ENCODE measurements at regions not wholly inside any gene's neighbourhood (a gene's known extent, or its start where the extent isn't known, plus 50 kb on each side); places are given as distances from the start of the nearest gene placed in this dataset.
A peak's percentile ranks its signal among the peaks of the same experiment; 100 is the strongest.
"Not testable (repeated sequence)": the region's sequence is repeated elsewhere in the genome, so short reads cannot be mapped to it uniquely, and the experiment has no call there.

DNA sequence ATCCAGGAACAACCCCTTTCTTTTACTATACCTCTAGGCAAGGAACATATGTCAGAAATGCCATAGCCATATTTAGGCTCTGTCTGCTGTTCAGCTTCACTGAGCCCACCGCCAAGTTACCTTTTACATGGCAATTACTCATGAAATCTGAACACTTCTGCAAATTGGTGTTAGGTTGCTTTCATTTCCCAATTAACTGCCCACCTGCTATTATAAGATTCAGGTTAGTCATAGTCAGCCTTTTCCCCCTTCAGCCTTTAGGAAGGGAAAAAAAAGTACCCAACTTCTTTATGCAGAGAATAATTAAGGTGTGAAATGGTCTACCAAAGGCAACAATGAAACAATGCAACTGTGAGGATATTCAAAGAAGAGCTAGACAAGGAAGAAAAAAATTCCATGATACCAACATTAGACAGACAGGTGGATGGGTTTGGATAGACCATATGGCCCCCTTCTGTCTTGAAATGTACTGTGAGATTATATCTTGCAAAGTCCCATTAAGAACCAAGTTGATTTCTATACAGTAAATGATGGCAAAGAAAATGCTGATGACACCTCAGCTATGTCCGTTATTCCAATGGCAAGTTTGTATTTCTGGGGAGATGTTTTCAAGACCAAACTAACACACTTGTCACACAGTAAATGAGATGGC, 442.1 kb upstream of the NRP1 start:
- no peak for DNase-seq

DNA sequence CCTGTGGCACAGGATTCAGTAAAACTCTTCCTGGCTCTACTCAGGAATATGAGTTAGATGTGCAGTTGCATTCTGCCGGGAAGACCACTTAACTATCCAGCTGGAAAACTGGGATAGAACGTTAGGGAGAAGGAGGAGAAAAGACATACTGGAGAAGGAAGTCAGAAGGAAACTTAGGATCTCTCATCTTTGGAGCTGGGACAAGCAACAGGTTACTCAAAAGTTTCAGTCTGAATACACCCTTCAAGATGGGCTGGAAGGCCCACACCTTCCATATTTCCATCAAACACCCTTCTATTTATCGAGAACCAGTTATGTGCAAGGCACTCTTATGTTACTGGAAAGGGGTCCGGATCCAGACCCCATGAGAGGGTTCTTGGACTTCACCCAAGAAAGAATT, 440.4 kb upstream of the NRP1 start:
- no peak for DNase-seq

DNA sequence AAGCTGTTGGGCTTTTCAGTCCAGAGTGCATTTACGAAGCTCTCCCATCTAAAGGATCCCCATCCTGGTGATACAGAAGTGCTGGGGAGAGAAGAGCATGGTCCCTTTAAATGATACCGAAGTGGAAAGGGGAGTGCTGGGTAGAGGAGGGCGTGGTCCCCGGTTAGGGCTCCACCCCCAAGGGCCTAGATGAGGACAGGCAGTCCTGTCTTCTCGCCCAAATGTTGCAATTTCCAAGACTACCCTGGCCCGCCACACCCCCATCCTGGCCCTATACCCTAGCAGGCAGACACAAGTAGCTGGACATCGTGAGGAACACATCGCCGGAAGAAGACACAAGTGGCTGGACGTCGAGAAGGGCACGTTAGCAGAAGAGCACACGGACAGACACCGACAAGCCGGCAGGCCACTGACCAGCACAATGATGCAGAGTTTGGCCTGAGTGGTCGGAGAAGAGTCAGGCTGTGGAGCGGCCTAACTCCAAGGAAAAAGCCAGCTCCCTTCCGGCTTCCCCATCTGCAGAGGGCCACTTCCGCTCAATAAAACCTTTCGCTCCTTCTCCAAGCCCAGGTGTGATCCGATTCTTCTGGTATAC, 439.5 kb upstream of the NRP1 start:
- no peak for DNase-seq

DNA sequence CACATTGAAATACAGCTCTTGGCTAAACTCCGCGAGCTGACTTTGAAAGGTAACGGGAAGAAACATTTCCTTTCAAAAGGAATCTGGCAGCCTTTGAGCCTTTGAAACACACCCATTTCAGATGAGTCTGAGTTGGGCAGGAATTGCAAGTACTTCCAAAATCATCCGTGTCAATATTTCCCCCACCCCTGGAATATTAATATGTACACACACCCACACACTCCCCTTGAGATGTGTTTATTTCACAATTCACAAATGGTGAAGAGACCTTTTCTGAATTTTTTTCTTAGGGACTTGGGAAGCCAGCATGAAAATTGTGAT, 438.7 kb upstream of the NRP1 start:
- no peak for DNase-seq

DNA sequence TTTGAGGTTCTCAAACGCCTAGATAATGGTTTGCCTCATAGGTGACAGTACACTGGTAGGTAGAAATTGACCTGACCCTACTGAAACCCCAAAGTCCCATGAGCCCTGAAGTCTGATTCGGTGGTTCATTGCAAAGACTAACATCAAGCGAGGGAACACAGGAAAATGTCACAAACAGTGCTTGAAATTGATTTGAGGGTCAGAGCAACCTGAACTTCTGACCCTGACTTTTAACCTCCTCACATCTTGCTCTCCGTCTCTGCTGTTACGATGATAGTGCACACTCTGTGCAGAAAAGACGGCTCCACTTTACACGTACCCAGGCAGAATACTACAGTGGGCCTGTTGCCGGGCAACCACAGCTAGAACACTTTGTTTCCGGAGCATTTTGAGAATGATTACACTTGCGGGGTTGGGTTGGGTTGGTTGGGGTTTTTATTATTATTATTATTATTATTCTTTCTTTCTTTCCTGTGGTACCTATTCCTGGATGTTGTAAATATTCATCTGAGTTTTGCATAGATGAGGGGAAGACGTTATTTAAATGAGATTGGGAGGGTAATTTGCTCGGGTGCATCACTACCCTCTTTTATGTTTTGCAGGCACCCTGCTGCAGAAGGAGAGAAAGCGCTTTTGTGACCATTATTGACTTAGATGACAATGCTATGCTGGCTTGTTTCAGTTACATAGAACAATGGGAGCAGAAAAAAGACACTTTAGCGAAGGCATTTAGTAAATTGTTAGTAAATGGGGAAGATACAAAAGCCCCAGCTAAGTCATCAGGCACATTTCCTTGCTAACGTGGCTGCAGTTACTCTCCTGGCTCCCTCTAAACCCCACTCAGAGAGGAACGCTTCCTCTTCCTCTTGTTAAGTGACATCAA, 438.1 kb upstream of the NRP1 start:
- no peak for DNase-seq

DNA sequence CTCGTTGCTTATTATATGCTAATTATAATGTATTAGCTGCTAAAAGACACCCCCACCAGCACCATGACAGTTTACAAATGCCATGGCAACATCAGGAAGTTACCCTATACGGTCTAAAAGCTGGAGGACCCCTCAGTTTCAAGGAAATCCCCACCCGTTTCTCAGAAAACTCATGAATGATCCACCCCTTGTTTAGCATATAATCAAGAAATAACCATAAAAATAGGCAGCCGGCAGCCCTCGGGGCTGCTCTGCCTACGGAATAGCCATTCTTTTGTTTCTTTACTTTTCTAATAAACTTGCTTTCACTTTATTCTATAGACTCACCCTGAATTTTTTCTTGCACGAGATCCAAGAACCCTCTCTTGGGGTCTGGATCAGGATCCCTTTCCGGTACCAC, 437.4 kb upstream of the NRP1 start:
- not testable (repeated sequence) for DNase-seq

DNA sequence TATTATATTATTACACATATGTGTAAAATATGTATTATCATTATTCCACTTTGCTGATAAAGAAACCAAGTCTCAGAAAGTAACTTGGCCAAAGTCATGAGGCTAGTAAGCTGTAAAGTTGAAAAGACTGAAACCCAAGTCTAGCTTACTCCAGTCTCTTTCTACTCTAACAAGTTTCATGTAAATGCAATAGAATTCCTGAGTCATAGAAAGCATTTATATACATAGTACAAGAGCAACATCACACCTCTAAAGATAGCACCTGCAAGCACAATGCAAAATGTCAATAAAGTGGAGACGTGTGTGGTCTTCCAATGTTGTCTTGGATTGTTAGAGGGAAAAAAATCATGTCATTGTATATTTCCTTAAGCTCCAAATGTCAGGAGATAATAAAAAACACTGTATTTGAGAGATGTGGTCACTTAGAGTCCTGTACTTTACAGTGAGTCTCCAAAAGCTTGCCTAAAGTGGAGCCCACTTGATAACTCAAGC, 430.3 kb upstream of the NRP1 start:
- no peak for DNase-seq

DNA sequence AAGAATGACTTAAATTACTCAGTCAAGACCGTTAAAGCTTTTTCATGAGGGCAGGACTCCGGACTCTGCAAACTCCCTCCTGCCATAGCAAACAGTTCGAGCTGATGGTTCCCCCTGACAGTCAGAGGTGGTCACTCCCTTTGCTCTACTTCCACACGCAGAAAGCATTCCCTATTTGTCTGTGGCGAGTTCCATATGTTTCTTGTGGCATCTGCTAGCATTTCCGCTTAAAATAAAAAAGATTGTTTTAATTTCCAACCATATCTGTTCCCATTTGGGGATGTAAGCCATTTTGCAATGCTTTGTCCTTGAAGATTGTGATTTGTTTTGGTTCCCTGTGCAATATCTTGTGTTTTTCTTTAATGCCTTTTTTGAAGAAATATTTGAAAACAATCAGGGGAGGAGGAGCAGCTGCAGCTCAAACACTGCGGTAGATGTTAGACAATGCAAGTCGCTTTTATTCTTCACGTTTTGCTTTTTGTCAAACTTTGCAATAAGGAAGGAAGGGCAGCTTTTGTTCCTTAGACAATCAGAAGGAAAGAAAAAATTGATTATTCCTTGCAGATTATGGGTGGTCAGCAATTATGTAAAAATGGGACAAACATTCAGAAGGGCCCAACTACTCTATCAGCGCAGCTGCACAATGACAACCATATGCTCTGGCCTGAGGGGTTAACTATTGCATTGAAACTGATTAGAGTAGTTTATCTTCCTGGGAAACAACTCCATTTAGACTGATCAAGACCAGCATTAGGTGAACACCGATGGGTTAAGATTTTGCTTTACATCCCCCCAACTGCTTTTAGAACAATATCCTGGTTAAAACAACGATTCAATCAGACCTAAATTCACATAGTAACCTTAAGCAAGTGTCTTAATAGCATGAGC, 425.8 kb upstream of the NRP1 start:
- DNase-seq: no peak

DNA sequence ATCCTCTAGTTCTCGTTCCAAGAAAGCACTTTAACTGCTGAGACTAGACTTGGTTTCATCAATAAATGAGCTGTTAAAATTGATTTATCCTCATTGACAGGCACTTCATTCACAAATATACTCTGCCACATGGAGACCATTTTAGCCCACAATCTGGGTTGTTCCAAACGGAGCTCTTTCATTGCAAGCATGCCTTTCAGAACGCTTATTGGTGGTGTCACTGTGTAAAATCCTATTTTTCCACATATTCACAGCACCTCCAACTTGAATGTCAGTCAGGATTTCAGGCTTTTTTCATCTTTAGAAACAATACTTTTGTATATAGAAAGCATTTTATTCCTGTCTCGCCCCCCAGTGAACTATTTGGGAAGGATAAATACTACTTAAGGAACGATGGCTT, 424.7 kb upstream of the NRP1 start:
- no peak for DNase-seq

DNA sequence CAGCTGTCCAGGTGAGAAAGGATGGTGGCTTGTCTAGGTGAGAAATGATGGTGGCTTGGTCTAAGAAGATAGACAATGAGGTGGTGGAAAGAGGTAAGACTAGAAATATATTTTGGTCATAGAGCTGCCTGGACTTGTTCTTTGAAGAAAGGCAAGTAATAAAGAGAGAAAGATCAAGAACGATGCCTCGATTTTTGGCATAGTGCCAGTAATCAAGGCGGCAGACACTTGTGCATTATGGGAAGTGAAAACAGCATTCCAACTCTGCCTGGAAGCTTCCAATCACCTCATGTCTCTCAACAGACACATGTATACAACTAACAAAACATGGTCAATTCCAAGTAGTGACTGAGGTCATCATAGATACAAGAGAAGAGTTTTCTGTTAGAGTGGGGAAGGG, 423.8 kb upstream of the NRP1 start:
- DNase-seq: no peak

DNA sequence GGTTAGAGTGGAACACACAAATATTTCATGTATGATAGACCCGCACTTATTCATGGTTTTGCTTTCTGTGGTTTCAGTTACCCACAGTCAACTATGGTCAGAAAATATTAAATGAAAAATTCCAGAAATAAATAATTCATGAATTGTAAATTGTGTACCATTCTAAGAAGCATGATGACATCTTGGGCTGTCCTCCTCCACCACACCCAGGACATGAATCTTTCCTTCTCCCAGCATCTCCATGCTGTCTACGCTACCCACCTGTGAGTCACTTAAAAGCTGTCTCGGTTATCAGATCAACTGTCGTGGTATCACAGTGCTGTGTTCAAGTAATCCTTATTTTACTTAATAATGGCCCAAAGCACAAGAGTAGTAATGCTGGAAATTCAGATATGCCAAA, 419.6 kb upstream of the NRP1 start:
- DNase-seq: no peak

DNA sequence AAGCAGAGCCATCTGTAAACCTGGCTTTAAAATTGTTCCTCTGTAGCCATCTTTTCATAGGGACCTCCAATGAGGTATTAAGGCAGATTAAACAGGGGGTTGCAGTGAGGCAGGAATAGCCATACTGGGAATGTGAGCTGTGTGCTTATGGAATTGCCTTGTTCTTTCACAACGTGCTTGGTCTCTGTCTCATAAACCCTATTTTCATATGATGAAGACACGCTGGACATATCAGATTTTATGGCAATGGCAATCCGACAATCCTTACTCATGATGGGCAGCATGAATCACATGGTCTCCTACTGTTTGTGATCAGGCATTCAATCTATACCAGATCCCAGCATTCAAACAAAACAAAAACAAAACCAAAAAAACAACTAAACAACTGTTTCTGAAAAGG, 418.9 kb upstream of the NRP1 start:
- DNase-seq: no peak

DNA sequence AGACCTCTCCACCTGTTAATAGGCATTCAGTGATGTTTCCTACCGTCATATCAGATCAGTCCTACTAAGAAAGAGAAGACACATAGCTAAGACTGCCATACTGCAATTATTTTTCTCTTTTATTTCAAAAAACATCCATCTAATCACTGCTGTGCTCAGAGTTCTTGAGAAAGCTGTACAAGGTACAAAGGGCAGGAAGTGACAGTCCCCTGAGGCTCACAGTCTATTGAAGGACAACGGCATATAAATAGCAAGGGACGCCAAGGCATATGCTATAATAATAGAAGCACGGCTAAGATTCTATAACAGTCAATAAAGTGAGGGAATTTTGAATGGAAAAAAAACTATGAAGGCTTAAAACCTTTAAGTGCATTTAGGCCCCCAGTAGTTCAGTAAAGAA, 415.3 kb upstream of the NRP1 start:
- DNase-seq: no peak

DNA sequence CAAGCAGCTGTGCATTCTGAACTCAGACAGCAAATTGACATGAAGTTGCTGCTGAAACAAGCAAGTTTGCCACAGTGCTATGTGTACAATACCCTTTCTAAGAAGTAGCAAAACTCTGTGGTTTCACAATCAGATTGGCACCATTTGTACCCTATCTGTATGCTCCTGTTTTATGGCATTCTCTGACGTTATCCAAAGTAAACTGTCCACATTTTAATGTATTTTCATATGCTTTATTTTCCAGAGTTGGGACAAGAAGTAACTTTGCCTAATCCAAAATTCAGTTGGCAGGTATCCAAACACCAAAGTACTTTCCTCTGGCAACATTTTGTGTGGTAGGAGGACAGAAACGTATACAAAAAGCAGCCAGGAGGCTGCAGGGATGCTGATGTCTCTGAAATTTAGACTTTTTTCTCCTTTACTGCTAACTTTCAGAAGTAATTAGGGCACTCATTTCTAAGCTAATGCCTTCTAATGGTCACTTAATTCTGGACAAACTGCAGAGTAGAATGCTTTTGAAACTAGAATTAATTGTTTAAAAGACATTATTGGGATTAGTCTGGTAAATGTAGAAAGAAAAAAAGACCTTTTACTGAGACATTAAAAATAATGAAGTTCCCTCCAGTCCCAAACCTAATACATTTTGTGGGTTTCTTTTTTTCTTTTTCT, 414.7 kb upstream of the NRP1 start:
- DNase-seq: no peak

DNA sequence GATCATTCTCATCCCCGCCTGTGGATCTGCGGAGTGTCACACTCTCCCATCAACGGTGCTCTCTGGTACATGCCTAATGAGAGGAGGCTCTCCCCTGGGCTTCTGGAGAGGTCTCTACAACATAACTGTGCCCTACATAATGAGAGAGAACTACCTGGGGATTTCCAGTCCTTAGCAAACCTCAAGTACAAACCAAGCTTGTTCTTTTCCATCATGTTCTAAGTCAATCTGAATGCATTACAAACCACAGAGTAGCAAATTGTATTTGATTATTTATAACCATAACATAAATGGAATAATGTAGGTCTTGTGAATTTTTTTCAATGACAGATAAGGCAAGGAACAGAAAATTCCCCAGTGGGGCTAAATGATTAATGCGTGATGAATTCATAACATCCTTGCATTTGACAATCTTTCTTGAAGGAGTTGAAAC, 412.4 kb upstream of the NRP1 start:
- DNase-seq: peak; percentile 78

DNA sequence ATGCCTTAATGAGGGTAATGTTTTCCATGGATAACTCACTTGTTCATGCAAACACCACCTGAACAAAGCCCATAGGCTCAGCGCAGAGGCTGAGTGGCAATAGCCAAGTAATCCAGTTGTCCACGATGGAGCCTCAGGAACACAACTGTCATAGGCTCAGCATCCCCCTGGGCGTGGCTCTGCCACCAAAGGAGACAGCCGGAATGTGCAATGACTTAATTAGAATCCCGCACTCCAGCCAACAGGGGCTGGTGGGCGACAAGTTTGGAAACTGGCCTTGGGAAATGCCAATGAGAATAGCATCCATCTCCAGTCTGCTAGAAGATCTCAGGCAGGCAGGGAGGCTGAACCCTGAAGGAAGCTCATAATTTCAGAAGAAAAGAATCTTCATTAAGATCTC, 411.7 kb upstream of the NRP1 start:
- no peak for DNase-seq

DNA sequence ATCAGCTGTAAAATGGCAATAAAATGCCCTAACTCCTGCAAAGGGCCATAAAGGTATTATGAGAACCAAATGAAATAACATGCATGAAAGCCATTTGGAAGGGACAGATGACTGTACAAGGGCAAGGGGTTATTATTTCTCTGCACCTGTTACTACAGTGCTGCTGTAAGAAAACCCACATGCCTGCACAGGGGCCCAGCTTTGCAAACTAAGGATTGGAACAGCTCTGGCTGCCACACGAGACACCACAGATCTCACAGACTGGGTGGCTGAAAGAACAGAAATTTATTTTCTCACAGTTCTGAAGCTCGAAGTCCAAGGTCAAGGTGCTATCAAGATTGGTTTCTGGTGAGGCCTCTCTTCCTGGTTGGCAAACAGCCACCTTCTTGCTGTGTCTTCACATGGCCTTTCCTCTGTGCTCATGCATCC, 409.0 kb upstream of the NRP1 start:
- DNase-seq: no peak

DNA sequence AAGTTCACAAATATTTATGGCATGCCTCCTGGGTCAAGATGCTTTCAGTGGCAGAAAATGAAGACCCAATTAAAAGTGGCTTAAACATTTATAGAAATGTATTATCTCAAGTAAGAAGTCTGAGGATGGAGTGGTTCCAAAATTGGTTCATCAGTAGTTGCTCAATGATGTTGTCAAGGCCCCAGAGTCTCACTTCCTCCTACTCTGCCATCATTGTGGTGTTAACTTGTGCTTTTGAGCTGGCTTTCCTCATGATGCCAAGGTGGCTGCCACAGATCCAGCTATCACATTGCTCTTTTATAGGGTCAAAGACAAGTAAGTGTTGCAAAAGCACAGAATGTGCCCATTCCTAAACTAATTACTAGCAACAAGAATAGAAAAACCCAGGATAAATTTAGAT, 404.6 kb upstream of the NRP1 start:
- DNase-seq: no peak

DNA sequence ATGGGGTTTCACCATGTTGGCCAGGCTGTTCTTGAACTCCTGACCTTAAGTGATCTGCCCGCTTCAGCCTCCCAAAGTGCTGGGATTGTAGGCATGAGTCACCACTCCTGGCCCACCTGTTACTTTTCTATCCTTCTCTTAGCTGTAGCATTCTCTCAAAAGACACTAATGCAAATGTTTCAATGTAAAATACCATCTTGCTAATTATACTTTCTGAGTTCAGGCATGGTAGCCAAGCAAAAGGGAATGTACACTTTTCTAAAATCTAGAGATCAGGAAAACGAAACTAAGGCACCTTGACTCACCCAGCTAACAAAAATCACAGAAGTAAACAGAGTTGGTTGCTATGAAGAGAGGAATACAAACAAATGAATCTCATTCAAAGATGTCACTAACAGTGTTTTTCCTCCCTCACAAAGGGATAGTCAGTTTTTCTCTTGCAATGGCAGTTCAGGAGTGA, 401.0 kb upstream of the NRP1 start:
- DNase-seq: no peak

DNA sequence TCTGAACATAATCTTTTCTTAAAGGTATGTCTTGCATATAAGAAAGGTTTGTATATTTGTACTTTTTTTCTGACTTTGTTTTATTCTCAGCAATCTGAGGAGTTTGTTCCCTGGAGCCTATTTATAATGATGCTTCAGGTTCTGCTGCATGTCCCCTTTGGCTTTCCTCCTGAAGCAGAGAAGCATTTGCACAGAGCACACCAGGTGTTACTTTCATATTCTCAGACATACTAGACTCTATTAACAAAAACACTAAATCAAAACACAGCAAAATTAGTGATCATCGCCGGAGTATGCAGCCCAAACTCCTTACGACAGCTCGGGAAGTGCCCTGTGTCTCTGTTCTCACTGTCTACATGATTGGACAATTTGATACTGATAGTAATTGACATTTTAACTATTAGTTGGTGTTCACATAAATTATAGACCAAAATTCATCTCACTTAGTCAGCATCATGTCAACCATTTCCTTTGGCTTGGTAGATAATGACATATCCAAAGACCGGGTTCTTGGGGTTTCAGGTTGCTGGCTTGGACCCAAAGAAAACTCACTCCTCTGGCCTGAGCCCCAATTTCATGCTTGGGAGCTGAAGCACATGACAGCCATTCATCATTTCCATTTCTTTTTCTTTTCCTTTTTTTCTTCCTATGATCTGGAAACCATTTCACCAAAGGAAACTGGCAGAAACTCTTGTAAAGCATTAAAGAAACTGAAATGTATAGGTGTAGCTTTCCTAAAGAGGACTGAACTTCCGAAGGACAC, 400.1 kb upstream of the NRP1 start:
- no peak for DNase-seq

DNA sequence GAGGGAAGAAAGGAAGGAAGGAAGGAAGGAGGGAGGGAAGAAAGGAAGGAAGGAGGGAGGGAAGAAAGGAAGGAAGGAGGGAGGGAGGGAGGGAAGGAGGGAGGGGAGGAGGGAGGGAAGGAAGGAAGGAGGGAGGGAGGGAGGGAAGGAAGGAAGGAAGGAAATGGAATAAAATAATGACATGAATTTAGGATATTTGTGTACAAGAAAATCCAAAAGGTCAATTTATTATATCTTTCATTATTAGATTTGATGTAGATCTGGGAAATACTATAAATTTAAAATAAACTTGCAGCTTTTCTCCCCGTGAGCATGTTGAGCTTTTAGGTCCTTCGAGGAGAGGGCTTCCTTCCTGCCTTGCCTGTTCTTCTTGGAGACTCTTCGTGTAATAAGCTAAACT, 398.6 kb upstream of the NRP1 start:
- no peak for DNase-seq

Measured in fibroblast of skin of back (primary cell).